ENCODE measurements at regions not wholly inside any gene's neighbourhood (a gene's known extent, or its start where the extent isn't known, plus 50 kb on each side); places are given as distances from the start of the nearest gene placed in this dataset.
"Not testable (repeated sequence)": the region's sequence is repeated elsewhere in the genome, so short reads cannot be mapped to it uniquely, and the experiment has no call there.

GRCh38 chr4:64940698-64941097 lies 531.4 kb upstream of the TECRL start:
- DNase-seq: no peak

- DNase-seq: no peak
Observed at GRCh38 chr4:64935469-64936001, 526.3 kb upstream of the TECRL start.

- DNase-seq: no peak
Observed at GRCh38 chr4:64911846-64912245, 502.6 kb upstream of the TECRL start.

DNA sequence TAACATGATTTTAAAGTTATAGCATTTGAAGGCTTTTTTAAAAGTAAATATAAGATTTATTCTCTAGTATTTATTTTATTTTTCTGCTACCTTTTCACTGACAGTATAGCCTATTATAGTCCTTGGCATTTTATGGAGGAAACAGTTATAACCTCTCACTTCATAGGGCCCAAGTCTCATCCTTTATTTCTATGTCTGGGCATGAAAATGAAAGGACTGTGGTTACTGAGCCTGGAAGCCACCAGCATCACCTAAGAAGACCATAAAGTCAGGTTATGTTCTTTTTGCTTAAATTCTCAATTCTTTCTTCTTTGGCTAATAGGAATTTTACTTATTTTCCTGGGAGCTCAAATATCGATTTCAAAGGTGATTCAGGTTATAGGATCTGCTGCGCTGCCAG lies 494.7 kb upstream of the TECRL start:
- no peak for DNase-seq

DNA sequence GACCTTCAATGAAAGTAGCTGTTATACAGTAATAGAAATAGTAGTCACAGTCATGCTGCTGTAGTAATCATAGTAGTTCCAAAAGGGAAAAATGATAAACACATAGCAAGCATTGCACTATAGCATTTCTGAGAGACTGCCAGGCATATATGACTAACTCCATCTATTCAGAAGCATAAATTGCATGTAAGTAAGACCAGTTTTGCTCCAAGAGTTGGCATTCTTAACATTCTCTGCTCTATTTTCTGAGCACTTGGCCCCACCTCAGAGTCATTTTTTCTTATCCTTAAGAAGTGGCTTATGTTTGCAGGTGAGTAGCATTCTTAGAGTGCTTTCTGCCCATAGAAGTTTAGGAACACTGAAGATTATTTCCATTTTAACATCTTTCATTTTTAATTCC lies 490.3 kb upstream of the TECRL start:
- no peak for DNase-seq

GRCh38 chr4:64899030-64899429 lies 489.8 kb upstream of the TECRL start:
- DNase-seq: not testable (repeated sequence)

- DNase-seq: no peak
Observed at GRCh38 chr4:64897683-64898082, 488.4 kb upstream of the TECRL start.

DNA sequence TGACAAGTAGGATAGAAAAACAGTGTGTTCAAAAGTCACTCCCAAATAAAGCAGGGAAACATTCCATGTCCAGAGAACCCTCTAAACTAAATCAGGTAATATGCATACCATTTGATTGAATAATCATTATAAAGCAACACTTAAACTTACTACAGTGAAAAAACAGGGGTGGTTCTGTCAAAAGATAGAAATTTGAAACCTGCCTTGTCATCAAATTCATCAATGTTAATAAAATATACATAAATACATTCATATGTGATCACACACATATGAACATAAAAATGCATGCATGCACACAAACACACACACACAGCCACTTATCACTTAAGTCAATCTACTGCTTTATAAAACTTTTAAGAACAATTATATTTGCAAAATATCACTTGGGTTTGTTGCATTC lies 485.8 kb upstream of the TECRL start:
- DNase-seq: no peak

DNA sequence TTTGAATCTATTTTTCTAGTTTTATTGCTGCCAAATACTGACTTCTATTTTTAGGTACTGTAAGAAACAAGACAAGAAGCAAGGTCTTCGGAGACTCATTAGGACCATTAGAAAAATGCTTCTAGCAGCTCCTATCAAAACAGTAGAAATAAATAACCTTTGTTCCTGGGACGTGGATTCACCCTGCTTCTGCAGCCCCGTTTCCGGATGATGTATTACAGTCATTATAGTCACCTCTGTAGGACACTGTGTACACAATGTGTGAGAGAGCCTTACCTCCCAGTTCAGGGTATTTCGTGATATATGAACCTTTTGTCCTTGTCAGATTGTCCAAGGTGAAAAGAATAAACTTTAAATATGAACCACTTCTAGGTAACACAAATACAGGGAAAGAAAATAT lies 484.0 kb upstream of the TECRL start:
- DNase-seq: no peak

DNA sequence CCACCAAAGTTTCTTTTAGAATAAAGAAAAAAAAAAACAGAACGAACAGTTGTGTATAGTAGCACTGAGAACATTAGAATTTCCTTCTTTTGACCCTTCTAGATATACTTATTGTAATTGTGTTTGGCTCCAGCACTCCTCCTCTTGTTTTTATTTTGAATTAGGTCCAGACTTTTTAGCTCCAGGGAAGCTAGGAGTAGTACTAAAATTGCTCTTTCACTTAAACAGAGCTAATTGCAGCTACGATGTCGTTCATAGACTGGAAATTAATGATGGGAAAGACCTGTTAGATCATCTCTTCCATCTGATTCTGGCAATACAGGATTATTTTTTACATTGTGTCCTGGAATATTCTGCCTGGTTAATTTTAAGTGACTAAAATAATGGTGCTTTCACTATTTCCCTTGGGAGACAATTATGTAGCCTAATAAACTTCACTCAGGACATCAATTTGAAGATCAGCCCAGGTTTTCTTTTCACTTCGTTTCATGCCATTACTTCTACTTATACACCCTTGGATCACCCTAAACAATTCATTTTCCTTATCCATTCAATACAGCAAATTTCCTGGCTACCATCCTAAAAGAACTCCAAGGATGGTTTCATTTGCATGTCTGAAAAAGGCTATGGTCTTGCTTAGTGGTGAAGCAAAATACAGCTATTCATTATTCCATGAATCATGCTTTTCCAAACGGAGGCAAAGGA lies 480.8 kb upstream of the TECRL start:
- DNase-seq: no peak

DNA sequence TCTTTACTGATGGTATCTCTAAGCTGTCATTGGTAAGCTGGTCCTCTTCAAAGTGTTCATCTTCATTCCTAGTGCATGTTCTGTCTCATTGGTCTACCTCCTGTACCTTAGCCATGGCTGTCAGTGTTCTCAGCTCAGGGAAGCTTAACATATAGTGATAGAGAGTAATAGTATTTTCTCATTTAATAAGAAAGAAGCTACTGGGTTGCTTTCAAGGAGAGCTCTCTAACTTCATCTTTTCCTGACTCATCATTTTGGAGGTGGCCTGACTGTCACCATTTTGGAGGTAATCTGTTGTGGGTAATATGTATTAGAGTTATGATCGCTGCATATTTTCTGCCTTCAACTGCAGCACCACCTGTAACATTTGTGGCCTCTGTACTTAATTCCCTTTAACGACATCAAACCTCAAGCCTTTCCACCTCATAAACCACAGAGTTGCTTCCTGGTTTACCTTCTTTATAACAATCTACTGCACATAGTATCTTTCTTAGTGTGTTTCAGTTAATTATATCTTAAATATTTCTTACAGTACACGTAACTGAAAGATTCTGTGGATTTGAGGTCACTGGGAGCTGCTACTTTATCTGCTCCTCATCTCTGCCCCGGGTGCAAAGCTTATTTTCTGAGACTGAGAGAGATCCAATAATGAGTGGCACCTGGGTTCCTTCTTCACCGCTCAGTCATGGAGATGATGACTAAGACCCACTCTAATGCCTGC lies 474.0 kb upstream of the TECRL start:
- DNase-seq: peak; percentile 54

DNA sequence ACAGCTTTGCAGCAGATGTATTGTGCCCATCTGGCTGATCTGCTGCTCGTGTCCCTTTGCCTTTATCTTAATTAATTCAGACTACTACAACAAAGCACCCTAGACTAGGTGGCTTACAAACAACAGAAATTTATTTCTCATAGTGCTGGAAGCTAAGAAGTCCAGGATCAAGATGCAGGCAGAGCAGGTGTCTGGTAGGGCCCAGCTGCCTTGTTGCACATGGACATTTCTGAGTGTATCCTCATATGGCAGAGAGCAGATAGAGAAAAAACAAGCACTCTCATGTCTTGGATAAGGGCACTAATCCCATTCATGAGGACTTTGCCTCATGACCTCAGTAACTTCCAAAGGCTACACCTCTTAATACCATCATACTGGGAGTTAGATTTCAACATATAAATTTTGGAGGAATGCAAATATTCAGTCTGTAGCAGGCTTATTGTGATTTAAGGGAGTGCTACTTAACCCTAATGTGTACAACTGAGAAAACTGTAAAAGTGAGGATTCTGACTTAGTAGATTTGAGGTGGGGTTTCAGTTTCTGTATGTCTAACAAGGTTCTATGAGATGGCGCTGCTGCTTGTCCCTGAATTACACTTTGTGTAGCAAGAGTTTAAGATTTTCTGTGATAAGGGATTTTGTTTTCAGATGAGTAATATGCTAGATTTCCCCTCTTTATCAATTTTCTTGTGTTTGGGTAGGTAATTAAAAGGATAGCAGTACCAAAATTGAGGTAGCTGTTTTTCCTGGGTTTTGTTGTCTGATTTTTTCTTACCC lies 473.2 kb upstream of the TECRL start:
- DNase-seq: peak; percentile 48

DNA sequence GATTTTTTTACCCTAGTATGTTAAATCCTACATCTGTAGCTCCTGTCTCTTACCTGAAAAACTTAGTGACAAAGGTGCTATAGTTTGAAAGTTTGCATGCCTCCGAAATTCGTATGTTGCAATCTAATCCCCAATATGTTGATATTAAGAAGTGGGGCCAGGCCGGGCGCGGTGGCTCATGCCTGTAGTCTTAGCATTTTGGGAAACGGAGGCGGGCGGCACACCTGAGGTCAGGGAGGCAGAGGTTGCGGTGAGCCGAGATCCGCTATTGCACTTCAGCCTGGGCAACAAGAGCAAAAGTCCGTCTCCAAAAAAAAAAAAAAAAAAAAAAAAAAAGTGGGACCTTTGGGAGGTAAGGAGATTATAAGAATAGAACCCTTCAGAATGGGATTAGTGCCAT lies 471.3 kb upstream of the TECRL start:
- no peak for DNase-seq

DNA sequence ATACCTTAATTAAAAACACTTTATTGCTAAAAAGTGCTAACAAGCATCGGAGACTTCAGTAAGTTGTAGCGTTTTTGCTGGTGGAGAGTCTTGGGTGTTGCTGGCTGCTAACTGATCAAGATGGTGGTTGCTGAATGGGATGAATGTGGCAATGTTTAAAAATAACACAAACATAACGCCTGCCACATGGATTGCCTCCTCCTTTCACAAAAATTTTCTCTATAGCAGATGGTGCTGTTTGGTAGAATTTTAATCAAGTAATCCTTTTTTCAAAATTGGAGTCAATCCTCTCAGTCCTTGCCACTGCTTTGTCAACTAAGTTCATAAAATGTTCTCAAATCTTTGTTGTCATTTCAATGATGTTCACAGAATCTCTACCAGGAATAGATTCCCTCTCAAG lies 466.8 kb upstream of the TECRL start:
- DNase-seq: no peak

DNA sequence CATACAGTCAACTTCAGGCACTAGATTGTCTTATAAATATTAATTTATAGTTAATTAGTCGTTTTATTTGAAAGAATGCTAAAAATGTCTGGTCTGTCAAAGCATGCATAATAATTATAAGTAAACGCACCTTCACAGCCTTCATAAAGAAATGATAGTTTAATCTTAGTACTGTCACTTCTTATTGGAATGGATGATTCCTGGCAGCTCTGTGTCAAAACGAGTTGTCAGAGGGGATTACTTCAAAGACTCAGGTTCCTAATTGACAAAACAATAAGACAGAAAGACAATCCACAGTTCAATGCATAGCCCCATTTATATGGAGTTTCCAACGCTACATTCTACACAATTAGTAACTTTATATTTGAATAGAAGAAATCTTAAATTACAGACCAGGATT lies 461.3 kb upstream of the TECRL start:
- DNase-seq: no peak

DNA sequence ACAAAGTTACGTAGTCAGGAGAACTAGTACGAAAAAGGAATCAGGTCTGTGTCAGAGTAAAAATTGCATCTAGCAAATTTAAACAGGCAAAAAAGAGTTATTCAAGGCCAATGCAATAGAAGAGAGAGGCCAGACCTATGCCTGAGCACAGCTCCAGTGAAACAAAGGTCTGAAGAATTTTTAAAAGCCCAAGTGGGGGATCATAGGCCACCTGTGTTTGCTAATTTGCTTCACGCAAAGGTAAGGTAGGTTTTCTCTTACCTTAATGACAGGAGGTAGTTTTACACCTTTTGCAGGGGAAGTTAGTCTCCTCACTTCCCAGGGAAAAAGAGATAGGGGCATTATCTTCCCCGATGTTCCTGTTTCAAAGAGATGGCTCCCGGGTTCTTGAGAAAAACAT lies 448.6 kb upstream of the TECRL start:
- DNase-seq: no peak

DNA sequence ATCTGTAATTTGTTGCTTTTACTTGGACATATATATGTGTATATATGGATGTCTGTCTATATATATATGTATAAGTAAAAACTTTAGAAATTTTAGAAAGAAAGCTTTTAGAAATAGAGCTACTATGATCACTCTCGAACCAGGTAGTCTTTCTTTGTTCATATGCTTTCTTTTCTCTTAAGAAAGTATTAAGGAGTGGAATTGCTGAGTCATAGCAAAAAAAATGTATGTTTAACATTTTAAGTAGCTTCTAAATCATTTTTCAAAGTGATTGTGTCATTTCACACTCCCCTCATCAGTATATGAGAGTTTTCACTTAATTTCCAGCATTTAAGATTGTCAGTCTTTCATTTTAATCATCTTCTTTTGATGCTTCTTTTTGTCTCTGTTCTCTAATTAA lies 447.9 kb upstream of the TECRL start:
- DNase-seq: no peak

DNA sequence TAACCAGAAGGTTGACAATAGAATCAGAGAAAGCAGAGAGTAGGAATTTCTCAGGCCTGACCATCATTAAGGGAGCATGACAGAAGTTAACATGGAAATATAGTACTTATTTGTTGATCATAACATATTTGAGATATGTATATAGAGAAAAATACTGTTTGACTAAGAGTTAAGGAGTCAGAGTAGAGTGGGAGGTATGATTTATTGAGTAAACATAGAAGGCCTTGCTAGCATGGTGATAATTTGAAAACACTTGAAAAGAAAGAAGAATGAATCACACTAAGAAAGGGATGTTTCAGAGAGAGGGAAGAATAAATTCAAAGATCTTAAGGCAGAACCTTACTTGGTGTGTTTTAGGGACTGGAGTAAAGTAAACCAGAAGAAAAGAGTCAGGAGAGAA lies 437.2 kb upstream of the TECRL start:
- no peak for DNase-seq

DNA sequence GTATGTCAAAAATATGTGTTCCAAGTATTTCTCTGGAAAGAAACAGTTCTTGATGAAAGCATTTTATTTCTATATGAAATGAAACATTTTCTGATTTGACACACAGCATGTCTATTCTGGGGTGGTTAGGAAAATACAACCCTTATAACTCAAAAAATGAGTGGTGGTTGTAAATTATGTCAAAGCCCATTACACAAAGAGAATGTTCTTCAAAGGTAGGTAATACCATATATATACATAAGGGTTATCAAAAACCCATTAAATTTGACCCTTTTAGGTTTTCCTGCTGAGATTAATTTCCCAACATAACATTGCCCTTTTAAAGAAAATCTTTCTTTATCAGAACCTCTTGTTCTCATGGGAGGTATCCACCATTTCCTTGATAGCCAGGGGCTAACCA lies 420.5 kb upstream of the TECRL start:
- no peak for DNase-seq

GRCh38 chr4:64824591-64824990 lies 415.3 kb upstream of the TECRL start:
- DNase-seq: no peak

DNA sequence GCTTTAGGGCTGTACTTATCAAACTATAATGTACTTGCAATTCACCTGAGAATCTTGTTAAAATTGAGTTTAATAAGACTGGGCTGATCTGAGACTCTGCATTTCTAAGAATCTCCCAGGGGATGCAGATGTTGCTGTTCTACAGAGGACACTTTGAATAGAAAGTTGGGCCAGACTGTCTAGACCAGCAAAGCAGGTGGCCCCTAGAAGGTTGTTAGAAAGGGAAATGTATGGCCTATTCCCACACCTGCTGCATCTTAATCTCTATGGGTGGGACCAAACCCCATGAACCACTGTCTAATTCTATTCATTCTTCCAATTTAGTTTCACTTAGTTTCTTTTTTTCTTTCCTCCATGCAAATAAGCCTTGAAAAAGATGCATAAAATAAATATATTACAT lies 413.2 kb upstream of the TECRL start:
- no peak for DNase-seq

- DNase-seq: no peak
Observed at GRCh38 chr4:64821219-64821976, 412.1 kb upstream of the TECRL start.

GRCh38 chr4:64814616-64815015 lies 405.4 kb upstream of the TECRL start:
- no peak for DNase-seq
